ENCODE measurements at regions not wholly inside any gene's neighbourhood (a gene's known extent, or its start where the extent isn't known, plus 50 kb on each side); places are given as distances from the start of the nearest gene placed in this dataset.

DNA sequence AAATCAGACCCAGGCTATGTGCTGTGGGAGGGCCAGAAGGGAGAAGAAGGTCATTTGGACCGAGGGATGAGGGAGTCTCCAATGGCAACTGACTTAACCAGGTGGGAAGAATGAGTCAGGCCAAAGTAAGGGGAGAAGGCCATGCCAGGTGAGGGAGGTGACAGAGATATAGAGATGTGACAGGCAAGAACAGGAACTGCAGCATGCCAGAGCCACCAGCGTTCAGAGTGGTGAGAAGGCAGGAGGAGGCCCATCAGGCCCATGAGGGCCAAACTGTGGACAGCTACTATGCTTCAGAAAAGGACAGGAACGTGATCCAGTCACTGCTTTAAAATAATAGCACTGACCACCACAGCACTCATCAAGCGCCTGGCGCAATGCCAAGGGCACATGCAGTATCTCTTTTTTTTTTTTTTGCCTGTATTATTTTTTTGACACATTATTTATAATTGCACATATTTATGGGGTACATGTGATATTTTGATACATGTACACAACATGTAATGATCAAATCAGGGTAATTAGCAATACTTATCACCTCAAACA is 154.3 kb upstream of the IGF1R start:
- Histone ChIP-seq H3F3A (ENCODE audit: control insufficient read depth, insufficient read depth) (no peaks in the 10 kb centered on the region), H3K4me1 (ENCODE audit: control insufficient read depth, low read length) (no peaks in the 10 kb centered on the region), H3K27me3 (ENCODE audit: control insufficient read depth, low read length) (no peaks in the 10 kb centered on the region), H3K4me2 (ENCODE audit: low read length) (no peak overlapping the region), H3K79me2 (ENCODE audit: control insufficient read depth, low read length) (no peaks in the 10 kb centered on the region), H3K9me2 (replicated peaks; ENCODE audit: control insufficient read depth, low read length) (no peaks in the 10 kb centered on the region), H3K27ac (ENCODE audit: low read depth, low read length) (no peak overlapping the region), H3K4me3 (ENCODE audit: low read length) (no peak overlapping the region), H3K9me3 (ENCODE audit: control insufficient read depth, insufficient read depth, low read length) (no peaks in the 10 kb centered on the region), H3K36me3 (ENCODE audit: control insufficient read depth, low read length) (no peaks in the 10 kb centered on the region), H4K20me1 (ENCODE audit: control insufficient read depth, insufficient read depth, low read depth, low read length) (no peaks in the 10 kb centered on the region)
- TF ChIP-seq EZH2phosphoT487 (IDR thresholded peaks at IDR 0.05; ENCODE audit: borderline replicate concordance, low read length) = no peak
- TF ChIP-seq, protein P1, sequence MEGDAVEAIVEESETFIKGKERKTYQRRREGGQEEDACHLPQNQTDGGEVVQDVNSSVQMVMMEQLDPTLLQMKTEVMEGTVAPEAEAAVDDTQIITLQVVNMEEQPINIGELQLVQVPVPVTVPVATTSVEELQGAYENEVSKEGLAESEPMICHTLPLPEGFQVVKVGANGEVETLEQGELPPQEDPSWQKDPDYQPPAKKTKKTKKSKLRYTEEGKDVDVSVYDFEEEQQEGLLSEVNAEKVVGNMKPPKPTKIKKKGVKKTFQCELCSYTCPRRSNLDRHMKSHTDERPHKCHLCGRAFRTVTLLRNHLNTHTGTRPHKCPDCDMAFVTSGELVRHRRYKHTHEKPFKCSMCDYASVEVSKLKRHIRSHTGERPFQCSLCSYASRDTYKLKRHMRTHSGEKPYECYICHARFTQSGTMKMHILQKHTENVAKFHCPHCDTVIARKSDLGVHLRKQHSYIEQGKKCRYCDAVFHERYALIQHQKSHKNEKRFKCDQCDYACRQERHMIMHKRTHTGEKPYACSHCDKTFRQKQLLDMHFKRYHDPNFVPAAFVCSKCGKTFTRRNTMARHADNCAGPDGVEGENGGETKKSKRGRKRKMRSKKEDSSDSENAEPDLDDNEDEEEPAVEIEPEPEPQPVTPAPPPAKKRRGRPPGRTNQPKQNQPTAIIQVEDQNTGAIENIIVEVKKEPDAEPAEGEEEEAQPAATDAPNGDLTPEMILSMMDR (IDR thresholded peaks at IDR 0.05; ENCODE audit: low read depth, low read length, poor library complexity, severe bottlenecking) = no peak

DNA sequence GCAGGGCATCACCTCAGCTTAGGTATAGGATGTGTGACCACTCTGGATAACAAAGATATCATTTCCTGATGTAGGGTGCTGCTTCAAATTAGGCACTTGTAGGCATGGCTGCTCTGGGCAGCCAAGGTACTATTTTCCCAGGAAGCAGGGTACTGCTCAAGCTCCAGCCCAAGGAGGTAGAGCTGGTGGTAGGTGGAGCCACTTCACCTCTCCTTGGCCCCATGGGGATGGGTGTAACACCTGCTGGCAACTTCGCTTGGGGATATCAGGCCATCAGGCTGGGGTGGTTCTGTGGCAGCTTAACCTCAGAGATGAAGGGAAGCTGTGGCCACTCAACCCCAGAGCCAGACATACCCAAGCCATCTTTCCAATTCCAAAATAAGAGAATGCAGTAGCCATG is 147.1 kb upstream of the IGF1R start:
- H3K4me1 ChIP-seq (ENCODE audit: control insufficient read depth, low read length) = no peaks in the 10 kb centered on the region
- no peak overlapping the region for H3K4me3 ChIP-seq (ENCODE audit: low read length)
- H3K9me3 ChIP-seq (ENCODE audit: control insufficient read depth, insufficient read depth, low read length) = no peaks in the 10 kb centered on the region; the same call in 1 of the 2 replicates
- TF ChIP-seq, protein P1 (IDR thresholded peaks at IDR 0.05; ENCODE audit: low read depth, low read length, poor library complexity, severe bottlenecking) = no peak
- TF ChIP-seq EZH2phosphoT487 (IDR thresholded peaks at IDR 0.05; ENCODE audit: borderline replicate concordance, low read length) = no peak
- H4K20me1 ChIP-seq (ENCODE audit: control insufficient read depth, insufficient read depth, low read depth, low read length) = no peaks in the 10 kb centered on the region
- H3K36me3 ChIP-seq (ENCODE audit: control insufficient read depth, low read length) = no peaks in the 10 kb centered on the region
- H3K27me3 ChIP-seq (ENCODE audit: control insufficient read depth, low read length) = no peaks in the 10 kb centered on the region
- no peak overlapping the region for H3K4me2 ChIP-seq (ENCODE audit: low read length)
- H3K27ac ChIP-seq (ENCODE audit: low read depth, low read length) = no peak overlapping the region
- H3K79me2 ChIP-seq (ENCODE audit: control insufficient read depth, low read length) = no peaks in the 10 kb centered on the region
- no peaks in the 10 kb centered on the region for H3F3A ChIP-seq (ENCODE audit: control insufficient read depth, insufficient read depth)
- no peaks in the 10 kb centered on the region for H3K9me2 ChIP-seq (replicated peaks; ENCODE audit: control insufficient read depth, low read length)

DNA sequence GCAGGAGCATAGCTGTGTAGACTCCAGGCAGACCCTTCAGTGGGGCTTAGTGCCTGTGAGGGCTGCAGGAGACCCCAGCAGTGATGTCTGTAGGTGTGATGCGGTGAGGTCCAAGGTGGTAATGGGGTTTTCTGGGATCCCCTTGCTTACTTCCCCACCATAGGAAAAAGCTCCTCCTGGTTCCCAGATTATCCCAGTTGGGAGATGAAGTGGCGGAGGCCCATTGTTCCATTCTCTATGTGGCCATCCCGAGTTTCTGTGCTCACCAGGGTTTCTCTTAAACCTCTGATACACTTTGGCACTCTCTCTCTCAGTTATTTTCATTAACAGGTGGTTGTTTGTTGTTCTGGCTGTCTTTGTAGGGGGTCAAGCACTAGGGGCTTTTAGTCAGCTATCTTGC is 146.7 kb upstream of the IGF1R start:
- Histone ChIP-seq H3K4me2 (ENCODE audit: low read length) (no peak overlapping the region), H3K36me3 (ENCODE audit: control insufficient read depth, low read length) (no peaks in the 10 kb centered on the region), H3K9me3 (ENCODE audit: control insufficient read depth, insufficient read depth, low read length) (no peaks in the 10 kb centered on the region; the same call in 1 of the 2 replicates), H3F3A (ENCODE audit: control insufficient read depth, insufficient read depth) (no peaks in the 10 kb centered on the region), H3K4me1 (ENCODE audit: control insufficient read depth, low read length) (no peaks in the 10 kb centered on the region), H3K27ac (ENCODE audit: low read depth, low read length) (no peak overlapping the region), H3K79me2 (ENCODE audit: control insufficient read depth, low read length) (no peaks in the 10 kb centered on the region), H3K4me3 (ENCODE audit: low read length) (no peak overlapping the region), H4K20me1 (ENCODE audit: control insufficient read depth, insufficient read depth, low read depth, low read length) (no peaks in the 10 kb centered on the region), H3K27me3 (ENCODE audit: control insufficient read depth, low read length) (no peaks in the 10 kb centered on the region), H3K9me2 (replicated peaks; ENCODE audit: control insufficient read depth, low read length) (no peaks in the 10 kb centered on the region)
- TF ChIP-seq, protein P1 (IDR thresholded peaks at IDR 0.05; ENCODE audit: low read depth, low read length, poor library complexity, severe bottlenecking) = no peak
- no peak for TF ChIP-seq EZH2phosphoT487 (IDR thresholded peaks at IDR 0.05; ENCODE audit: borderline replicate concordance, low read length)

Data from DOHH2 (cell line).